ENCODE measurements at regions not wholly inside any gene's neighbourhood (a gene's known extent, or its start where the extent isn't known, plus 50 kb on each side); places are given as distances from the start of the nearest gene placed in this dataset.

- H3K9me2 ChIP-seq (ENCODE audit: insufficient read depth, low read length): no peaks in the 10 kb centered on the region
- TF ChIP-seq CTCF (conservative IDR thresholded peaks at IDR 0.05; ENCODE audit: low read length): no peak
- no peak for TF ChIP-seq EZH2phosphoT487 (IDR thresholded peaks at IDR 0.05; ENCODE audit: borderline replicate concordance, low read depth, low read length)
Measured at GRCh38 chr2:14433946-14434495, 198.5 kb upstream of the LRATD1 start.

GRCh38 chr2:14445670-14446069, 186.8 kb upstream of the LRATD1 start:
- Histone ChIP-seq H4K20me1 (ENCODE audit: insufficient read depth, low read length) (no peaks in the 10 kb centered on the region), H3K27ac (ENCODE audit: low read depth, low read length, poor library complexity, severe bottlenecking) (no peak overlapping the region), H3K36me3 (ENCODE audit: insufficient read depth, low read length) (no peaks in the 10 kb centered on the region), H3K79me2 (ENCODE audit: insufficient read depth, low read depth, low read length) (no peaks in the 10 kb centered on the region), H3K9me3 (ENCODE audit: low read length) (no peaks in the 10 kb centered on the region), H3K4me3 (ENCODE audit: low read depth, low read length, poor library complexity, severe bottlenecking) (no peak overlapping the region), H3K4me1 (ENCODE audit: insufficient read depth, low read length, poor library complexity, severe bottlenecking) (no peaks in the 10 kb centered on the region), H3K9me2 (ENCODE audit: insufficient read depth, low read length) (no peaks in the 10 kb centered on the region), H2AFZ (ENCODE audit: low read length) (no peak overlapping the region), H3K4me2 (ENCODE audit: low read length) (no peak overlapping the region)
- BruUV-seq (replicated peaks): no TSS peak
- intact Hi-C loops (cut with micrococcal nuclease; ENCODE audit: unreplicated experiment): no loop called here
- ChIA-PET POLR2A (no interaction called here), CTCF (ENCODE audit: unreplicated experiment) (no interaction called here)
- DNase-seq (ENCODE audit: low spot score): no peak
- TF ChIP-seq CTCF (conservative IDR thresholded peaks at IDR 0.05; ENCODE audit: low read length) (no peak), EZH2phosphoT487 (IDR thresholded peaks at IDR 0.05; ENCODE audit: borderline replicate concordance, low read depth, low read length) (no peak)

More at GRCh38 chr2:14433946-14434495, 198.5 kb upstream of the LRATD1 start:
- intact Hi-C loops (cut with micrococcal nuclease; ENCODE audit: unreplicated experiment): no loop called here
- Histone ChIP-seq H3K36me3 (ENCODE audit: insufficient read depth, low read length) (no peaks in the 10 kb centered on the region), H3K79me2 (ENCODE audit: insufficient read depth, low read depth, low read length) (no peaks in the 10 kb centered on the region), H3K4me2 (ENCODE audit: low read length) (no peak overlapping the region), H2AFZ (ENCODE audit: low read length) (no peak overlapping the region), H3K4me1 (ENCODE audit: insufficient read depth, low read length, poor library complexity, severe bottlenecking) (no peaks in the 10 kb centered on the region), H4K20me1 (ENCODE audit: insufficient read depth, low read length) (no peaks in the 10 kb centered on the region), H3K4me3 (ENCODE audit: low read depth, low read length, poor library complexity, severe bottlenecking) (no peak overlapping the region), H3K27ac (ENCODE audit: low read depth, low read length, poor library complexity, severe bottlenecking) (no peak overlapping the region), H3K9me3 (ENCODE audit: low read length) (no peaks in the 10 kb centered on the region)
- DNase-seq (ENCODE audit: low spot score): no peak
- CTCF ChIA-PET (ENCODE audit: unreplicated experiment): no interaction called here
- no TSS peak for BruUV-seq (replicated peaks)
- POLR2A ChIA-PET: no interaction called here

DNA sequence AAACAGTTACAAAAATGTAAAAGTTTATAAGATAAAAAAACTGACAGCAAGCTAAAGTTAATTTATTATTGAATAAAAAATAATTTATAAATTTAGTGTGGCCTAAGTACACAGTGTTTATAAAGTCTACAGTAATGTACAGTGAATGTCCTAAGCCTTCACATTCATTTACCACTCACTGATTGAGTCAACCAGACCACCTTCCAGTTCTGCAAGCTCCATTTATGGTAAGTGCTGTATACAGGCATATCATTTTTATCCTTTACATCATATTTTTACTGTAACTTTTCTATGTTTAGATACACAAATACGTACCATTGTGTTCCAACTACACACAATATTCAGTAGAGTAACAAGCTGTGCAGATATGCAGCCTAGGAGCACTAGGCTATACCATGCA, 184.2 kb upstream of the LRATD1 start:
- Histone ChIP-seq H3K36me3 (ENCODE audit: insufficient read depth, low read length) (no peaks in the 10 kb centered on the region), H3K9me2 (ENCODE audit: insufficient read depth, low read length) (no peaks in the 10 kb centered on the region), H3K4me3 (ENCODE audit: low read depth, low read length, poor library complexity, severe bottlenecking) (no peak overlapping the region), H3K27ac (ENCODE audit: low read depth, low read length, poor library complexity, severe bottlenecking) (no peak overlapping the region), H3K4me1 (ENCODE audit: insufficient read depth, low read length, poor library complexity, severe bottlenecking) (no peaks in the 10 kb centered on the region), H2AFZ (ENCODE audit: low read length) (no peak overlapping the region), H3K79me2 (ENCODE audit: insufficient read depth, low read depth, low read length) (no peaks in the 10 kb centered on the region), H3K9me3 (ENCODE audit: low read length) (no peaks in the 10 kb centered on the region), H3K4me2 (ENCODE audit: low read length) (no peak overlapping the region), H4K20me1 (ENCODE audit: insufficient read depth, low read length) (no peaks in the 10 kb centered on the region)
- no TSS peak for BruUV-seq (replicated peaks)
- CTCF ChIA-PET (ENCODE audit: unreplicated experiment): no interaction called here
- intact Hi-C loops (cut with micrococcal nuclease; ENCODE audit: unreplicated experiment): no loop called here
- no peak for DNase-seq (ENCODE audit: low spot score)
- TF ChIP-seq CTCF (conservative IDR thresholded peaks at IDR 0.05; ENCODE audit: low read length) (no peak), EZH2phosphoT487 (IDR thresholded peaks at IDR 0.05; ENCODE audit: borderline replicate concordance, low read depth, low read length) (no peak)
- POLR2A ChIA-PET: no interaction called here
